ENCODE measurements at regions not wholly inside any gene's neighbourhood (a gene's known extent, or its start where the extent isn't known, plus 50 kb on each side); places are given as distances from the start of the nearest gene placed in this dataset.

GRCh38 chr17:27222515-27222914, 71.4 kb upstream of the WSB1 start:
- TF ChIP-seq CTCF (IDR thresholded peaks at IDR 0.05) (no peak), EP300 (IDR thresholded peaks at IDR 0.05) (no peak), POLR2AphosphoS5 (IDR thresholded peaks at IDR 0.05) (no peak), POLR2A (IDR thresholded peaks at IDR 0.05) (no peak)
